Mesothelial cell of epicardium (in vitro differentiated cells): ENCODE measurements at regions not wholly inside any gene's neighbourhood (a gene's known extent, or its start where the extent isn't known, plus 50 kb on each side); places are given as distances from the start of the nearest gene placed in this dataset.

Experiments
- DNase-seq, 2 experiments: peaks; one replicate each; pipeline ENCODE4 v3.0.0; 2021; ENCODE audit warnings: low spot score in 2 of 2; ENCODE audit not compliant: unreplicated experiment in 2 of 2
- H3K27ac Mint-ChIP-seq: 2 replicates; pipeline ENCODE4 v1.8.0; 2021; ENCODE audit warnings: mixed read lengths
- H3K27me3 Mint-ChIP-seq: 2 replicates; pipeline ENCODE4 v1.8.0; 2021; ENCODE audit warnings: low read depth, mixed read lengths
- H3K36me3 Mint-ChIP-seq: 2 replicates; pipeline ENCODE4 v1.8.0; 2021; ENCODE audit warnings: mixed read lengths
- H3K4me1 Mint-ChIP-seq: 2 replicates; pipeline ENCODE4 v1.8.0; 2021; ENCODE audit warnings: mixed read lengths
- H3K4me3 Mint-ChIP-seq: 2 replicates; pipeline ENCODE4 v1.8.0; 2021; ENCODE audit warnings: mild to moderate bottlenecking, moderate library complexity, mixed read lengths
- H3K9me3 Mint-ChIP-seq: 2 replicates; pipeline ENCODE4 v1.8.0; 2021; ENCODE audit warnings: mixed read lengths
- TF ChIP-seq, protein P1 (sequence below): fragments of 200-600 bp; sonication (generic); IDR thresholded peaks from one replicate; pipeline ENCODE4 v1.5.0; 2021; ENCODE audit warnings: antibody characterized with exemption; ENCODE audit not compliant: unreplicated experiment

DNA sequence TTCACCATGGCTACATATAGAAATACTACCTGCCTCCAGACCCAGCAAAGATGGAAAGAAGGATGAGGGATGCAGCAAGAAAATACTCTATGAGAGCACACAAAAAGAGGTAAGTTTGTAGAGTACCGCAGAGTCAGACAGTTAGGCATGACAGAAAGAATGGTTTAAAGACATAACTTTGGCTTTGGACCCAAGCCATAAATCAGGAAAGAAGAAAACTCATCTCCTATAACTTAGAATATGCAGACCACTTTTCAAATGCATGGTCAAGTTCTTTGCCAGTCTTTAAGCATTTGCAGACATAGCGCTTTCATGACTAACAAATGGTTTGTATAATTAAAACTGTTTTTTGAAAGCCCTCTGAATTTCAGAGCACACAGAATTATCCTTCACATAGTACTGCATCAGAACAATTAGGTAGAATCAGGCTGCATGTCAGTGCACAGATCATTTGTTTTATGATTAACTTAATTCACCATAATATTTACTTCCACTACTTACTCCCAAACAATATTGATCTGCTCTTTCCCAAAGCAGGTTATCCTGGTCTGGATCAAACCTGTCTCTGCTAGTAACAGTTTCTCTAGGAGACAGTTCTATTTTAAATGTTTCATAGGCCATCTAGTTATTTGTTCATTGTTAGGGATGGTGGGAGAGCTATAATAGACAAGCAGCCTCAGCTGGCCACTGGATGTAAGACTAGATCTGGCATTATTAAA is 280.7 kb upstream of the NR5A2 start:
- Mint-ChIP-seq H3K27ac (no peak overlapping the region), H3K4me3 (no peak overlapping the region), H3K9me3 (no peaks in the 10 kb centered on the region), H3K4me1 (peaks cover 11% of the 10 kb centered on the region), H3K36me3 (no peaks in the 10 kb centered on the region), H3K27me3 (peaks cover 32% of the 10 kb centered on the region)
- TF ChIP-seq, protein P1, sequence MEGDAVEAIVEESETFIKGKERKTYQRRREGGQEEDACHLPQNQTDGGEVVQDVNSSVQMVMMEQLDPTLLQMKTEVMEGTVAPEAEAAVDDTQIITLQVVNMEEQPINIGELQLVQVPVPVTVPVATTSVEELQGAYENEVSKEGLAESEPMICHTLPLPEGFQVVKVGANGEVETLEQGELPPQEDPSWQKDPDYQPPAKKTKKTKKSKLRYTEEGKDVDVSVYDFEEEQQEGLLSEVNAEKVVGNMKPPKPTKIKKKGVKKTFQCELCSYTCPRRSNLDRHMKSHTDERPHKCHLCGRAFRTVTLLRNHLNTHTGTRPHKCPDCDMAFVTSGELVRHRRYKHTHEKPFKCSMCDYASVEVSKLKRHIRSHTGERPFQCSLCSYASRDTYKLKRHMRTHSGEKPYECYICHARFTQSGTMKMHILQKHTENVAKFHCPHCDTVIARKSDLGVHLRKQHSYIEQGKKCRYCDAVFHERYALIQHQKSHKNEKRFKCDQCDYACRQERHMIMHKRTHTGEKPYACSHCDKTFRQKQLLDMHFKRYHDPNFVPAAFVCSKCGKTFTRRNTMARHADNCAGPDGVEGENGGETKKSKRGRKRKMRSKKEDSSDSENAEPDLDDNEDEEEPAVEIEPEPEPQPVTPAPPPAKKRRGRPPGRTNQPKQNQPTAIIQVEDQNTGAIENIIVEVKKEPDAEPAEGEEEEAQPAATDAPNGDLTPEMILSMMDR, result no peak
- DNase-seq, result no peak

GRCh38 chr1:199747984-199748383 is 279.5 kb upstream of the NR5A2 start:
- Mint-ChIP-seq H3K27me3 (peaks cover 32% of the 10 kb centered on the region), H3K4me3 (no peak overlapping the region), H3K27ac (no peak overlapping the region), H3K36me3 (no peaks in the 10 kb centered on the region), H3K9me3 (peaks cover 4% of the 10 kb centered on the region), H3K4me1 (peaks cover 11% of the 10 kb centered on the region)
- TF ChIP-seq, protein P1, result no peak
- no peak for DNase-seq

DNA sequence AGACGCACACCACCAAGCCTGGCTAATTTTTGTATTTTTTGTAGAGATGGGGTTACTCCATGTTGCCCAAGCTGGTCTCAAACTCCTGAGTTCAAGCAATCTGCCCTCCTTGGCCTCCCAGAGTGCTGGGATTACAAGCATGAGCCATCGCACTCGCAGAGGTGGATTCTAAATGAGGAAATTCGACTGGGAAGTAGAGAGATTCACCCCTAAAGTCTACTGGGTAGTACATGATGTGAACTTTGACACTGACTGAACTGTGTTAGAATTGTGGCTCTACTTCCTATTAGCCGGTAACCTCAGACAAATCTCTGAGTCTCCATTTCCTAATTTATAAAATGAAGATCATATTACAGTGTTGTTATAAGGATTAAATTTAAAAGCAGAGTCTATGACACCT is 276.0 kb upstream of the NR5A2 start:
- DNase-seq, result no peak
- peaks cover 25% of the 10 kb centered on the region for H3K27me3 Mint-ChIP-seq
- no peaks in the 10 kb centered on the region for H3K36me3 Mint-ChIP-seq
- TF ChIP-seq, protein P1, result no peak
- peaks cover 9% of the 10 kb centered on the region for H3K4me1 Mint-ChIP-seq
- no peak overlapping the region for H3K27ac Mint-ChIP-seq
- no peak overlapping the region for H3K4me3 Mint-ChIP-seq
- peaks cover 13% of the 10 kb centered on the region for H3K9me3 Mint-ChIP-seq

GRCh38 chr1:199751962-199752687 is 275.4 kb upstream of the NR5A2 start:
- H3K4me1 Mint-ChIP-seq, result peaks cover 8% of the 10 kb centered on the region
- H3K9me3 Mint-ChIP-seq, result peaks cover 13% of the 10 kb centered on the region
- no peak overlapping the region for H3K4me3 Mint-ChIP-seq
- no peak overlapping the region for H3K27ac Mint-ChIP-seq
- TF ChIP-seq, protein P1, result no peak
- no peak for DNase-seq
- no peaks in the 10 kb centered on the region for H3K36me3 Mint-ChIP-seq
- peaks cover 20% of the 10 kb centered on the region for H3K27me3 Mint-ChIP-seq

- Mint-ChIP-seq H3K27ac (no peak overlapping the region), H3K36me3 (no peaks in the 10 kb centered on the region), H3K27me3 (peaks cover 15% of the 10 kb centered on the region), H3K9me3 (peaks cover 13% of the 10 kb centered on the region), H3K4me3 (no peak overlapping the region), H3K4me1 (peaks cover 7% of the 10 kb centered on the region)
- DNase-seq, result no peak
- TF ChIP-seq, protein P1, result no peak
Observed at GRCh38 chr1:199752688-199753027, 274.9 kb upstream of the NR5A2 start.
